NB4 (cell line): ENCODE measurements at regions not wholly inside any gene's neighbourhood (a gene's known extent, or its start where the extent isn't known, plus 50 kb on each side); places are given as distances from the start of the nearest gene placed in this dataset.

Experiments used
- DNase-seq: peaks from one replicate; pipeline ENCODE4 v3.0.0; 2010; ENCODE audit warnings: low read depth
- H3K4me3 ChIP-seq: one replicate; pipeline ENCODE4 v1.5.1; 2011; ENCODE audit warnings: mild to moderate bottlenecking, low read depth, low read length, moderate library complexity
- MYC ChIP-seq: IDR thresholded peaks from 2 replicates; pipeline ENCODE4 v1.6.1; 2011; ENCODE audit warnings: low read depth, low read length
- POLR2A ChIP-seq: IDR thresholded peaks from 2 replicates; pipeline ENCODE4 v1.6.1; 2011; ENCODE audit warnings: mild to moderate bottlenecking; ENCODE audit not compliant: insufficient read length; ENCODE audit errors: extremely low read depth
- TF ChIP-seq, protein P1 (sequence below): IDR thresholded peaks from 2 replicates; pipeline ENCODE4 v1.6.1; 2011; ENCODE audit warnings: low read depth, low read length
- TF ChIP-seq, protein P2 (sequence below): IDR thresholded peaks from one replicate; pipeline ENCODE4 v1.5.1; 2012; ENCODE audit warnings: low read depth, low read length

DNA sequence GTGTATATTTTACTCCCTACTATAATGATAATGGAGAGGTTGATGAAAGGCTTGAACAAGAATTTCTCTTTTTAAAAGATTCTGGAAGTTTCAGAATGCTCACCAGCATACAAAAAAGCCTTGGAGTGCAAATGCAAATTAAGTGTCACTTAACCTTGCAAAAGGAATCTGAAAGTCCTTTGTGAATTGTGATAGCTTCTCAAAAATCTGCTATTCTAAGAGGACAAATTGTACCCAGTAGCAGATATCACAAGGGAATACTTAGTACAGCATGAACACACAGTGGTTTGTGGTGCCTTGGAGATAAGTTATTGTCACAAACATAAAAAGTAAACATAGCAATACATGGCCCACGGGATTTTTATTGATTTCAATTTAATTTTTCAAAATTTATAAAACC, 1208.3 kb upstream of the B3GALT2 start:
- DNase-seq = no peak
- no peak overlapping the region for H3K4me3 ChIP-seq
- no peak for TF ChIP-seq POLR2A

DNA sequence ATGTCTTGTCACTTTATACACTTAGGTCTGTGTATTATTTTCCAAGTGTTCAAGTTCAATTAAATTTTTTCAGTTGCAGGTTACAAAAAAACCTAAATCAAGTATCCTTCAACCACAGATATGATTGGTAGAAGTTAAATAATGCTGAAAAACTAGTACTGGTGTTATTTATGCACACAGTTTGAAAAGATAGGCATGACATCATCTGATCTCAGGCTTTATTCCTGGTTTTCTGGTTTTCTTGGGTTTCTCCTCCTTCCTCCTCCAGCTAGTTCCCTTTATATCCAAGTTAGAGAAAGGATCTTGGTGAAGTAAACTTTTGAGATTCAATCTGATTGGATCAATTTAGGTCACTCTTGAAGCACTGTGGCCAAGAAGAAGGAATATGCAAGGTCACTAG, 1201.1 kb upstream of the B3GALT2 start:
- TF ChIP-seq MYC = no peak
- no peak for TF ChIP-seq POLR2A
- TF ChIP-seq, protein P1, sequence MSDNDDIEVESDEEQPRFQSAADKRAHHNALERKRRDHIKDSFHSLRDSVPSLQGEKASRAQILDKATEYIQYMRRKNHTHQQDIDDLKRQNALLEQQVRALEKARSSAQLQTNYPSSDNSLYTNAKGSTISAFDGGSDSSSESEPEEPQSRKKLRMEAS = no peak
- TF ChIP-seq, protein P2, sequence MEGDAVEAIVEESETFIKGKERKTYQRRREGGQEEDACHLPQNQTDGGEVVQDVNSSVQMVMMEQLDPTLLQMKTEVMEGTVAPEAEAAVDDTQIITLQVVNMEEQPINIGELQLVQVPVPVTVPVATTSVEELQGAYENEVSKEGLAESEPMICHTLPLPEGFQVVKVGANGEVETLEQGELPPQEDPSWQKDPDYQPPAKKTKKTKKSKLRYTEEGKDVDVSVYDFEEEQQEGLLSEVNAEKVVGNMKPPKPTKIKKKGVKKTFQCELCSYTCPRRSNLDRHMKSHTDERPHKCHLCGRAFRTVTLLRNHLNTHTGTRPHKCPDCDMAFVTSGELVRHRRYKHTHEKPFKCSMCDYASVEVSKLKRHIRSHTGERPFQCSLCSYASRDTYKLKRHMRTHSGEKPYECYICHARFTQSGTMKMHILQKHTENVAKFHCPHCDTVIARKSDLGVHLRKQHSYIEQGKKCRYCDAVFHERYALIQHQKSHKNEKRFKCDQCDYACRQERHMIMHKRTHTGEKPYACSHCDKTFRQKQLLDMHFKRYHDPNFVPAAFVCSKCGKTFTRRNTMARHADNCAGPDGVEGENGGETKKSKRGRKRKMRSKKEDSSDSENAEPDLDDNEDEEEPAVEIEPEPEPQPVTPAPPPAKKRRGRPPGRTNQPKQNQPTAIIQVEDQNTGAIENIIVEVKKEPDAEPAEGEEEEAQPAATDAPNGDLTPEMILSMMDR = no peak
- no peak for DNase-seq
- no peak overlapping the region for H3K4me3 ChIP-seq

DNA sequence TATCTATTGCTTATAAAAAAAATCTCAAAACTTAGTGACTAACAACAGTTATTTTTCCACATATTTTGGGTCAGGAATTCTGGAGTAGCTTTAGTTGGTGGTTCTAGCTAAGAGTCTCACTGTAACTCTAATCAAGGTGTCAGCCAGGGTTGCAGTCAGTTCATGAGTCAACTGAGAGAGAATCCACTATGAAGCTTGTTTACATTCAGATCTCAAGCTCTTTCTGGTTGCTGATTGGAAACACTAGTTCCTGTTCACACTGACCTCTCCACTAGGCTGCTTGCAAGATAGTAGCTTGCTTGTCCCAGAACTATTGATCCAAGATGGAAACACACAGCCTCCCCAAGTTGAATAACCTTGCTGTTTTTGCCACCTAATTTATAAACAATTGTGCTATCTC, 1192.1 kb upstream of the B3GALT2 start:
- no peak overlapping the region for H3K4me3 ChIP-seq
- DNase-seq = no peak
- TF ChIP-seq, protein P2 = no peak
- TF ChIP-seq, protein P1 = no peak
- TF ChIP-seq MYC (no peak), POLR2A (no peak)

DNA sequence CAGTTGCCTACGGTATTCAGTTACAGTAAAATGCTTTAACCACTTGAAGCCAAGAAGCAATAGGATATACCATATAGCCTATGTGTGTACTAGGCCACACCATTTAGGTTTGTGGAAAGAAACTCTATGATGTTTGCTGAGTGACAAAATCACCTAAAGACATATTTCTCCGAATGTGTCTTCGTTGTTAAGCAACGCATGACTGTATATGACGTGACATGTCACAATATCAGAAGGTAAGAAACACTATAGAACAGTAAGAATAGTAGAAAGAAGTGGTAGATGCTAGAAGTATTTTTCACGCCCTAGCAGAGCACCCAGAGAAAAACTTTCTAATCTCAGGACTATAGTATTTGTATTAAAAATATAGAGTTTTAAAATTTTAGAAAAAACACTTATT, 1188.2 kb upstream of the B3GALT2 start:
- TF ChIP-seq MYC (no peak), POLR2A (no peak)
- TF ChIP-seq, protein P2 = no peak
- TF ChIP-seq, protein P1 = no peak
- no peak overlapping the region for H3K4me3 ChIP-seq
- no peak for DNase-seq

DNA sequence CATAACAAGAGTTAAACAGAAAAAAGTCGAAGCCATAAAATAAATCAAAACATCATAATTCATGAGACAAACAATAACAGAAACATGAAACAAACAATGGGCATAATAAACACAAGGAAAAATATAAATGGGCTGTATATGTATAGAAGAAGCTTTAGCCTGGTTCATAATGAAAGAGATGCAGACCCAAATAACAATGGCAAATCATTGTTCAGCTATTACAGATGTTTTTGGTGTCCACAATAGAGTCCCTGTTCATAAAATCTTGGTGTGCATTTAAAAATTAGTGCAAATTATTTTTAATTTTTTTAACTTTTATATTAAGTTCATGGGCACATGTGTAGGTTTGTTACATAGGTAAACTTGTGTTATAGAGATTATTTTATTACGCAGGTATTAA, 1185.9 kb upstream of the B3GALT2 start:
- TF ChIP-seq, protein P2 = no peak
- TF ChIP-seq MYC (no peak), POLR2A (no peak)
- TF ChIP-seq, protein P1 = no peak
- DNase-seq = no peak
- no peak overlapping the region for H3K4me3 ChIP-seq

DNA sequence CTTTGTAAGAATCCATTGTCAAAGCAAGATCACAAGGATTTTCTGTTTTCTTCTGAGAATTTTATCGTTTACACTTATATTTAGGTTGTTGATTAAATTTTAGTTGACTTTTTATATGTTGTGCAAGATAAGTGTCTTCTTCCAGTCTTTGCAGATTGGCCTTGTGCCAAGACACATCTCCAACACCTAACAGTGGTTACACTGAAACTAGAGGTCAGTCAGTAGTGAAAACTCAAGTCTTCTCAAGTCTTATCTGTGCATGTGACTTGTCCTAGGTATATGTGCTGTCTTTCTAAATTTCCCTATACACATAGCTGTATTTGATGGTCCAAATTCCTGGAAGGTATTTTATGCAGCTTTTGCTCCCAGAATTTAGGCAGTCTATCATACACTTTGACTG, 1183.2 kb upstream of the B3GALT2 start:
- DNase-seq = no peak
- no peak overlapping the region for H3K4me3 ChIP-seq
- TF ChIP-seq MYC (no peak), POLR2A (no peak)
- TF ChIP-seq, protein P1 = no peak
- TF ChIP-seq, protein P2 = no peak
